Stimulated activated CD4-positive, alpha-beta T cell treated with anti-CD3 and anti-CD28 coated beads, Interleukin-2, amount 100 ng/mL, for 48 hours (primary cell): ENCODE measurements at regions not wholly inside any gene's neighbourhood (a gene's known extent, or its start where the extent isn't known, plus 50 kb on each side); places are given as distances from the start of the nearest gene placed in this dataset.
"Not testable (repeated sequence)": the region's sequence is repeated elsewhere in the genome, so short reads cannot be mapped to it uniquely, and the experiment has no call there.

ENCODE experiments used
- DNase-seq, 2 donors: peaks; one replicate each; pipeline ENCODE4 v3.0.0-alpha.2; 2020

- no peak for DNase-seq
These were observed 246.5 kb downstream of the FGF9 start for GRCh38 chr13:21917086-21918015.

GRCh38 chr13:21920802-21921201, 249.9 kb downstream of the FGF9 start:
- DNase-seq: not testable (repeated sequence)

- no peak for DNase-seq
These were observed 254.1 kb downstream of the FGF9 start for GRCh38 chr13:21924958-21925357.

GRCh38 chr13:21925720-21926119, 254.8 kb downstream of the FGF9 start:
- no peak for DNase-seq

- DNase-seq: no peak
These were observed 258.5 kb downstream of the FGF9 start for GRCh38 chr13:21929400-21929799.

GRCh38 chr13:21930536-21930935, 259.7 kb downstream of the FGF9 start:
- no peak for DNase-seq

GRCh38 chr13:21932578-21932977, 261.7 kb downstream of the FGF9 start:
- DNase-seq: no peak

GRCh38 chr13:21932996-21933395, 262.1 kb downstream of the FGF9 start:
- no peak for DNase-seq

- DNase-seq: no peak
These were observed 263.4 kb downstream of the FGF9 start for GRCh38 chr13:21934284-21934683.

GRCh38 chr13:21936674-21937073, 265.8 kb downstream of the FGF9 start:
- DNase-seq: no peak

GRCh38 chr13:21938168-21938567, 267.3 kb downstream of the FGF9 start:
- DNase-seq: no peak

- no peak for DNase-seq
These were observed 267.8 kb downstream of the FGF9 start for GRCh38 chr13:21938636-21939035.

GRCh38 chr13:21942061-21942460, 271.2 kb downstream of the FGF9 start:
- DNase-seq: no peak

- no peak for DNase-seq
These were observed 273.7 kb downstream of the FGF9 start for GRCh38 chr13:21944610-21945009.

- no peak for DNase-seq
These were observed 274.3 kb downstream of the FGF9 start for GRCh38 chr13:21945195-21945594.

GRCh38 chr13:21946964-21947363, 276.1 kb downstream of the FGF9 start:
- DNase-seq: no peak

GRCh38 chr13:21948769-21949474, 278.0 kb downstream of the FGF9 start:
- DNase-seq: no peak

GRCh38 chr13:21949818-21950429, 279.1 kb downstream of the FGF9 start:
- DNase-seq: no peak

- no peak for DNase-seq
These were observed 285.8 kb downstream of the FGF9 start for GRCh38 chr13:21956666-21957065.

GRCh38 chr13:21957833-21958232, 287.0 kb downstream of the FGF9 start:
- DNase-seq: no peak

GRCh38 chr13:21960108-21960507, 289.2 kb downstream of the FGF9 start:
- DNase-seq: no peak

GRCh38 chr13:21964686-21965085, 293.8 kb downstream of the FGF9 start:
- DNase-seq: no peak

- no peak for DNase-seq
These were observed 294.2 kb downstream of the FGF9 start for GRCh38 chr13:21965095-21965494.

GRCh38 chr13:21966014-21966413, 295.1 kb downstream of the FGF9 start:
- no peak for DNase-seq
